ENCODE measurements at regions not wholly inside any gene's neighbourhood (a gene's known extent, or its start where the extent isn't known, plus 50 kb on each side); places are given as distances from the start of the nearest gene placed in this dataset.

- TF ChIP-seq CTCF (IDR thresholded peaks at IDR 0.05) (no peak), POLR2A (IDR thresholded peaks at IDR 0.05; ENCODE audit: low read length) (no peak), USF2 (IDR thresholded peaks at IDR 0.05) (no peak), RAD21 (conservative IDR thresholded peaks at IDR 0.05 in 1 of 2, IDR thresholded peaks at IDR 0.05 in 1 of 2) (no peak), MYC (IDR thresholded peaks at IDR 0.05; ENCODE audit: borderline replicate concordance, low read length) (no peak), JUN (IDR thresholded peaks at IDR 0.05) (no peak), MAFK (IDR thresholded peaks at IDR 0.05; ENCODE audit: partially characterized antibody) (no peak), RCOR1 (IDR thresholded peaks at IDR 0.05; ENCODE audit: low read depth, low read length) (no peak), CHD2 (IDR thresholded peaks at IDR 0.05; ENCODE audit: low read length, partially characterized antibody) (no peak), SMC3 (IDR thresholded peaks at IDR 0.05) (no peak)
- TF ChIP-seq, protein P1, sequence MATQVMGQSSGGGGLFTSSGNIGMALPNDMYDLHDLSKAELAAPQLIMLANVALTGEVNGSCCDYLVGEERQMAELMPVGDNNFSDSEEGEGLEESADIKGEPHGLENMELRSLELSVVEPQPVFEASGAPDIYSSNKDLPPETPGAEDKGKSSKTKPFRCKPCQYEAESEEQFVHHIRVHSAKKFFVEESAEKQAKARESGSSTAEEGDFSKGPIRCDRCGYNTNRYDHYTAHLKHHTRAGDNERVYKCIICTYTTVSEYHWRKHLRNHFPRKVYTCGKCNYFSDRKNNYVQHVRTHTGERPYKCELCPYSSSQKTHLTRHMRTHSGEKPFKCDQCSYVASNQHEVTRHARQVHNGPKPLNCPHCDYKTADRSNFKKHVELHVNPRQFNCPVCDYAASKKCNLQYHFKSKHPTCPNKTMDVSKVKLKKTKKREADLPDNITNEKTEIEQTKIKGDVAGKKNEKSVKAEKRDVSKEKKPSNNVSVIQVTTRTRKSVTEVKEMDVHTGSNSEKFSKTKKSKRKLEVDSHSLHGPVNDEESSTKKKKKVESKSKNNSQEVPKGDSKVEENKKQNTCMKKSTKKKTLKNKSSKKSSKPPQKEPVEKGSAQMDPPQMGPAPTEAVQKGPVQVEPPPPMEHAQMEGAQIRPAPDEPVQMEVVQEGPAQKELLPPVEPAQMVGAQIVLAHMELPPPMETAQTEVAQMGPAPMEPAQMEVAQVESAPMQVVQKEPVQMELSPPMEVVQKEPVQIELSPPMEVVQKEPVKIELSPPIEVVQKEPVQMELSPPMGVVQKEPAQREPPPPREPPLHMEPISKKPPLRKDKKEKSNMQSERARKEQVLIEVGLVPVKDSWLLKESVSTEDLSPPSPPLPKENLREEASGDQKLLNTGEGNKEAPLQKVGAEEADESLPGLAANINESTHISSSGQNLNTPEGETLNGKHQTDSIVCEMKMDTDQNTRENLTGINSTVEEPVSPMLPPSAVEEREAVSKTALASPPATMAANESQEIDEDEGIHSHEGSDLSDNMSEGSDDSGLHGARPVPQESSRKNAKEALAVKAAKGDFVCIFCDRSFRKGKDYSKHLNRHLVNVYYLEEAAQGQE (IDR thresholded peaks at IDR 0.05), result no peak
These were observed 203.3 kb upstream of the AGTR1 start for GRCh38 chr3:148494451-148494850.
